ENCODE measurements at regions not wholly inside any gene's neighbourhood (a gene's known extent, or its start where the extent isn't known, plus 50 kb on each side); places are given as distances from the start of the nearest gene placed in this dataset.

DNA sequence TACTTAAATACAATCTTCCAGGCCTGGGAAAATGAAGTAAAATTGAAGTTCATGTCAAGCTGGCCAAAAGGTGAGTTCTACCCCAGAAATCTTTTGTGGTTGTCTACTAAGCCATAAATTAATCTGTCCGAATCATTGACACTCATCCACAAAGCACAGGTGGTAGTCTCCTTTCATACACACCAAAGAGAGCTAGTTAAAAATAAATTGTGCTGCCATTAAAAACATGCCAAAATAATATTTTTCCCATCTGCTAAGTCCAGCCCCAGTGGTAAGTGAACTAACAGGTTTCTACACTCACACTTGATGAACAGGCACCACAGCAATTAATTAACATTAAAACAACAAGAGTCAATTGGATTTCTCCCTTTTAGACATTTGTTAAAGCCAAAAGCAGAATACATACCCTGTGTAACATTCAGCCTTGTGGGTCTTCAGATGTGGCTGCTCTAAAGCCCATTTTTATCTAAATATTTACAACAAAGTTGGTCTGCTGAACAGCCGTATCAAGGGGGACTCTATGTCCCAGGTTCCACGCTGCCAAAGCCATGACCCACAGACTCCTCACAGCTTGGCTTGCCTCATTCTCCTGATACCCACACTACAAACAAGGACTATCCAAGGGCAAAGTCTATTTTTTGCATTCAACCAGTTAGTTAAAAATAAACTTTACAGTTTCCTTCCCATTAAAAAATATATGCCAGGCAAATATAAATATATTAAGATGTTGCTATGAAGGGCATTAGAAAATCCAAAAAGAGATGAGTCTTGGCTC, 490.4 kb downstream of the BMP2 start:
- TF ChIP-seq, protein P1, sequence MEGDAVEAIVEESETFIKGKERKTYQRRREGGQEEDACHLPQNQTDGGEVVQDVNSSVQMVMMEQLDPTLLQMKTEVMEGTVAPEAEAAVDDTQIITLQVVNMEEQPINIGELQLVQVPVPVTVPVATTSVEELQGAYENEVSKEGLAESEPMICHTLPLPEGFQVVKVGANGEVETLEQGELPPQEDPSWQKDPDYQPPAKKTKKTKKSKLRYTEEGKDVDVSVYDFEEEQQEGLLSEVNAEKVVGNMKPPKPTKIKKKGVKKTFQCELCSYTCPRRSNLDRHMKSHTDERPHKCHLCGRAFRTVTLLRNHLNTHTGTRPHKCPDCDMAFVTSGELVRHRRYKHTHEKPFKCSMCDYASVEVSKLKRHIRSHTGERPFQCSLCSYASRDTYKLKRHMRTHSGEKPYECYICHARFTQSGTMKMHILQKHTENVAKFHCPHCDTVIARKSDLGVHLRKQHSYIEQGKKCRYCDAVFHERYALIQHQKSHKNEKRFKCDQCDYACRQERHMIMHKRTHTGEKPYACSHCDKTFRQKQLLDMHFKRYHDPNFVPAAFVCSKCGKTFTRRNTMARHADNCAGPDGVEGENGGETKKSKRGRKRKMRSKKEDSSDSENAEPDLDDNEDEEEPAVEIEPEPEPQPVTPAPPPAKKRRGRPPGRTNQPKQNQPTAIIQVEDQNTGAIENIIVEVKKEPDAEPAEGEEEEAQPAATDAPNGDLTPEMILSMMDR (IDR thresholded peaks at IDR 0.05): no peak
- TF ChIP-seq POLR2A (IDR thresholded peaks at IDR 0.05): no peak
- TF ChIP-seq POLR2AphosphoS5 (IDR thresholded peaks at IDR 0.05): no peak
- H3K4me3 ChIP-seq: no peak overlapping the region
- no peaks in the 10 kb centered on the region for H3K36me3 ChIP-seq
- no peak for DNase-seq (ENCODE audit: low spot score)
- intact Hi-C loops (cut with DNase I): no loop called here
- no peaks in the 10 kb centered on the region for H3K27me3 ChIP-seq (replicated peaks; ENCODE audit: insufficient read depth)
- no peaks in the 10 kb centered on the region for H3K4me1 ChIP-seq (replicated peaks)
- no peaks in the 10 kb centered on the region for H3K9me3 ChIP-seq
- 63% methylated on average over 3 of the region's 3 CpGs for WGBS
- H3K27ac ChIP-seq: no peak overlapping the region

DNA sequence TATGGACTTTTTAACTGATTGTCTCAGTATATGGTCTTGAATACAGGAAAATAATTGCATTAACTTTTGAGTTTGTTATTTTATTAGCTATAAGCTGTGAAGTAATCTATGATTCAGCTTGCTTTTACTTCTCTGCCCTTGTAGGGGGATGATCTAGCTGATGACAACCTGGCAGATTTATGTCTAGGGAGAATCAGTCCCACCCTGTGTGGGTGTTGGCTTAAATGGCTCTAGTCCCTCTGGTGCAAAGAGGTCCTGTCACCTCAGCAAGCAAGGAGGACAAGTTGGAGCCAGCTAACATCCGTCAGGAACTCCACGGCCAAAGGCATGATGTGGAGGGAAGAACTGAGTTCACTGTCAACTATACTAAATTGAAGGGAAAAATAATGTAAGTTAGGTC, 495.3 kb downstream of the BMP2 start:
- H3K36me3 ChIP-seq: no peaks in the 10 kb centered on the region
- WGBS: 83% methylated on average over 2 of the region's 2 CpGs

DNA sequence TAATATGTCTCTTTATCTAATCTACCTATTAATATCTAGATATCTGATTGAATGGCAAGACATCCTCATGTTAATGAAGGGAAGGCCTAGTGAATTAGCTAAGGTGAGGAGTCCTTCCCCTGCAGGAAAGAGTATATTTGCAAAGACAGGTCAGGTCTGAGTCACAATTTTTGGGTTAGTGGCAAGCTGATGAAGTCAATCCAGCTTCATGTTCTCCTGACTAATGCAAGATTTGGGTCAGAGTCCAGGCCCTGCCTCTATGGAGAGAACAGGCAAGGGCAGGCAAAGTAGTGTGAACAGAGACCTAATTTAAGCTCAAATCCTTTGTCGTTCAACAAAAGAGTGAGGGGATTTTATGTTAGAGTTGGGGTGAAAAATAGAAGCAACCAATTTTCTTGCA, 496.7 kb downstream of the BMP2 start:
- H3K27ac ChIP-seq: no peak overlapping the region
- H3K36me3 ChIP-seq: no peaks in the 10 kb centered on the region
- H3K27me3 ChIP-seq (replicated peaks; ENCODE audit: insufficient read depth): no peaks in the 10 kb centered on the region
- intact Hi-C loops (cut with DNase I): no loop called here
- TF ChIP-seq POLR2AphosphoS5 (IDR thresholded peaks at IDR 0.05): no peak
- TF ChIP-seq, protein P1 (IDR thresholded peaks at IDR 0.05): no peak
- TF ChIP-seq POLR2A (IDR thresholded peaks at IDR 0.05): no peak
- H3K9me3 ChIP-seq: no peaks in the 10 kb centered on the region
- WGBS: 97% methylated on average over 1 of the region's 1 CpG
- no peak for DNase-seq (ENCODE audit: low spot score)
- H3K4me1 ChIP-seq (replicated peaks): no peaks in the 10 kb centered on the region
- H3K4me3 ChIP-seq: no peak overlapping the region

More for the DNA sequence above, 495.3 kb downstream of the BMP2 start:
- no peak for DNase-seq (ENCODE audit: low spot score)
- H3K4me1 ChIP-seq (replicated peaks): no peaks in the 10 kb centered on the region
- intact Hi-C loops (cut with DNase I): no loop called here
- TF ChIP-seq POLR2A (IDR thresholded peaks at IDR 0.05) (no peak), POLR2AphosphoS5 (IDR thresholded peaks at IDR 0.05) (no peak)
- TF ChIP-seq, protein P1 (IDR thresholded peaks at IDR 0.05): no peak
- no peak overlapping the region for H3K4me3 ChIP-seq
- H3K27me3 ChIP-seq (replicated peaks; ENCODE audit: insufficient read depth): no peaks in the 10 kb centered on the region
- H3K27ac ChIP-seq: no peak overlapping the region
- H3K9me3 ChIP-seq: no peaks in the 10 kb centered on the region

DNA sequence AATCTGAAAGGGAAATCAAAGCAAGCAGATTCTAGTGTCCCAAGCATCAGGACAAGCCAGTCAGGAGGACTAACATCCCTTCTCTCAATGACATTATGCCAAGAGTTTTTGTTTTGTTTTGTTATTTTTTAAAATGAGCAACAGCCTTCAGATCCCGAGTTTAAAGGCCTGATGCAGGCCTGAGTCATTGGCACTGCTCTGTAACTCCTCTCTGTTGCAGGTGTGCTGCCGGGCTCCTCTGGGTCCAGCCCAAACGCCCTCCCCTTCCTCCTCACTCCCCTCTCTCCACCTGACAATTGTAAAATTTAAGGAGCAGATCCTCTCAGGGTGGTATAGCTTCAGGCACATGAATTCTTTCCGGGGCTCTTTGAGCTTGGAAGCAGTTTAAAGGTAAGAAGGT, 502.0 kb downstream of the BMP2 start:
- no peaks in the 10 kb centered on the region for H3K4me1 ChIP-seq (replicated peaks)
- H3K9me3 ChIP-seq: no peaks in the 10 kb centered on the region
- H3K27ac ChIP-seq: no peak overlapping the region
- 42% methylated on average over 4 of the region's 4 CpGs for WGBS
- DNase-seq (ENCODE audit: low spot score): no peak
- no peaks in the 10 kb centered on the region for H3K27me3 ChIP-seq (replicated peaks; ENCODE audit: insufficient read depth)
- TF ChIP-seq POLR2AphosphoS5 (IDR thresholded peaks at IDR 0.05) (no peak), POLR2A (IDR thresholded peaks at IDR 0.05) (no peak)
- TF ChIP-seq, protein P1 (IDR thresholded peaks at IDR 0.05): no peak
- H3K36me3 ChIP-seq: no peaks in the 10 kb centered on the region
- no peak overlapping the region for H3K4me3 ChIP-seq
- intact Hi-C loops (cut with DNase I): no loop called here

DNA sequence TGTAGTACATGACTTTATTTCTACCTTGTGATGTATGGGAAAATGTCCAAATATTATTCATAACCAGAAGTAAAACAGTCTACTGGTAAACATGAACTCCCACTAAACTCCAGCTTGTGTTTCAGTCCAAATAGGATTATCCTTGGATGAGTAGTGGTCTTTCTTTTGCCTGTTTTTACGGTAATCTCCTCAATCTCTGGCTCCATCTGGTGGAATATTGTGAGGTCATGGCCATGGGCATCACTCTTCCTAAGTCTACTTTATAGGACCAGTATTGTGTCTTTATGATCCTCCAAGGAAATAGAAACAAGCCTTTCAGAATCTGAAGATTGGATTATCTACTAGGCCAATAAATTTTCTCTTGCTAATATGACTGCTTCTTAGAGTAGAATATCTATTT, 505.0 kb downstream of the BMP2 start:
- intact Hi-C loops (cut with DNase I): no loop called here
- no peaks in the 10 kb centered on the region for H3K9me3 ChIP-seq
- H3K36me3 ChIP-seq: no peaks in the 10 kb centered on the region
- TF ChIP-seq, protein P1 (IDR thresholded peaks at IDR 0.05): no peak
- TF ChIP-seq POLR2A (IDR thresholded peaks at IDR 0.05) (no peak), POLR2AphosphoS5 (IDR thresholded peaks at IDR 0.05) (no peak)
- no peaks in the 10 kb centered on the region for H3K27me3 ChIP-seq (replicated peaks; ENCODE audit: insufficient read depth)
- no peak overlapping the region for H3K27ac ChIP-seq
- H3K4me3 ChIP-seq: no peak overlapping the region
- 70% methylated on average over 1 of the region's 1 CpG for WGBS
- no peaks in the 10 kb centered on the region for H3K4me1 ChIP-seq (replicated peaks)
- DNase-seq (ENCODE audit: low spot score): no peak
